OCI-LY1 (cell line): ENCODE measurements at regions not wholly inside any gene's neighbourhood (a gene's known extent, or its start where the extent isn't known, plus 50 kb on each side); places are given as distances from the start of the nearest gene placed in this dataset.

Source experiments
- H2AFZ ChIP-seq: fragments of 200-600 bp; sonication (generic), shearing (Covaris generic); 2 replicates; pipeline ENCODE4 v1.6.0; 2014; ENCODE audit warnings: antibody characterized with exemption, mild to moderate bottlenecking, low read length
- H3F3A ChIP-seq: fragments of 200-600 bp; sonication (generic), shearing (Covaris generic); 2 replicates; pipeline ENCODE4 v1.6.0; 2014; ENCODE audit warnings: mild to moderate bottlenecking, antibody characterized with exemption, low read length, moderate library complexity; ENCODE audit not compliant: insufficient read depth
- H3K27ac ChIP-seq: fragments of 200-600 bp; sonication (generic); 2 replicates; pipeline ENCODE4 v1.5.1; 2014; ENCODE audit warnings: low read length, mixed run types, mild to moderate bottlenecking, low read depth; ENCODE audit not compliant: poor library complexity, severe bottlenecking
- H3K27me3 ChIP-seq: fragments of 200-600 bp; sonication (generic); 2 replicates; pipeline ENCODE4 v1.6.0; 2014; ENCODE audit warnings: antibody characterized with exemption, mild to moderate bottlenecking, low read length, moderate library complexity; ENCODE audit not compliant: insufficient read depth
- H3K36me3 ChIP-seq: fragments of 200-600 bp; sonication (generic); 2 replicates; pipeline ENCODE4 v1.6.1; 2014; ENCODE audit warnings: mild to moderate bottlenecking, antibody characterized with exemption, low read length, moderate library complexity, mixed read lengths; ENCODE audit not compliant: insufficient read depth
- H3K4me1 ChIP-seq: fragments of 200-600 bp; sonication (generic); 2 replicates; pipeline ENCODE4 v1.5.1; 2014; ENCODE audit warnings: mild to moderate bottlenecking, low read length, moderate library complexity; ENCODE audit not compliant: insufficient read depth, severe bottlenecking
- H3K4me2 ChIP-seq: fragments of 200-600 bp; sonication (generic), shearing (Covaris generic); 2 replicates; pipeline ENCODE4 v1.6.1; 2014; ENCODE audit warnings: low read length
- H3K4me3 ChIP-seq: fragments of 200-600 bp; sonication (generic); 2 replicates; pipeline ENCODE4 v1.5.1; 2014; ENCODE audit warnings: low read length, low read depth, mild to moderate bottlenecking, mixed read lengths; ENCODE audit not compliant: poor library complexity, severe bottlenecking
- H3K79me2 ChIP-seq: fragments of 200-600 bp; shearing (Covaris generic); 2 replicates; pipeline ENCODE4 v1.6.1; 2016; ENCODE audit warnings: mixed run types, low read length, mixed read lengths; ENCODE audit not compliant: insufficient read depth
- H3K9ac ChIP-seq: fragments of 200-600 bp; sonication (generic), shearing (Covaris generic); 2 replicates; pipeline ENCODE4 v1.6.1; 2014; ENCODE audit warnings: mild to moderate bottlenecking, low read length, mixed read lengths
- H3K9me2 ChIP-seq: fragments of 200-600 bp; sonication (generic), shearing (Covaris generic); 2 replicates; pipeline ENCODE4 v1.6.1; 2014; ENCODE audit warnings: low read depth, mild to moderate bottlenecking, low read length, mixed read lengths
- H3K9me3 ChIP-seq: fragments of 200-600 bp; shearing (Covaris generic); 2 replicates; pipeline ENCODE4 v1.6.1; 2014; ENCODE audit warnings: low read length, mixed read lengths
- H4K20me1 ChIP-seq: fragments of 200-600 bp; sonication (generic), shearing (Covaris generic); 2 replicates; pipeline ENCODE4 v1.6.0; 2016; ENCODE audit warnings: mild to moderate bottlenecking, low read length; ENCODE audit not compliant: insufficient read depth
- EZH2 ChIP-seq: fragments of 200-600 bp; sonication (generic), shearing (Covaris generic); IDR thresholded peaks from 2 replicates; pipeline ENCODE4 v1.8.0; 2017; ENCODE audit warnings: borderline replicate concordance, mixed run types, mild to moderate bottlenecking, antibody characterized with exemption, low read length, moderate library complexity, mixed read lengths
- TF ChIP-seq, protein P1 (sequence below): fragments of 200-600 bp; sonication (generic), shearing (Covaris generic); IDR thresholded peaks from 2 replicates; pipeline ENCODE4 v1.5.1; 2017; ENCODE audit warnings: mild to moderate bottlenecking, antibody characterized with exemption, low read length, moderate library complexity, mixed read lengths

DNA sequence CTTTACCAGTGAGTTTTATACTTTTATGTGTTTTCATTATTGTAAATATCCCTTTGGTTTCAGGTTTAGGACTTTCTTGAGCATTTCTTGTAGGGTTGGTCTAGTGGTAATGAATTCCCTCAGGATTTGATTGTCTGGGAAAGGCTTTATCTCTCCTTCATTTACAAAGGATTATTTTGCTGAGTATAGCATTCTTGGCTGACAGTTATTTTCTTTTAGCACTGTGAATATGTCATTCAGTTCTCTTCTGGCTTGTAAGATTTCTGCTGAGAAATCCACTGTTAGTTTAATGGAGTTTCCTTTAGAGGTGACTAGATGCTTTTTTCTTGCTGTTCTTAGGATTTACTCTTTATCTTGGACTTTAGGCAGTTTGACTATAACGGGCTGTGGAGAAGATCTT, 373.9 kb downstream of the TSN start:
- no peak overlapping the region for H2AFZ ChIP-seq
- no peaks in the 10 kb centered on the region for H3F3A ChIP-seq
- H3K79me2 ChIP-seq: no peaks in the 10 kb centered on the region
- H3K27me3 ChIP-seq: no peaks in the 10 kb centered on the region
- no peak overlapping the region for H3K4me2 ChIP-seq
- no peak overlapping the region for H3K4me3 ChIP-seq
- no peaks in the 10 kb centered on the region for H3K36me3 ChIP-seq
- H3K4me1 ChIP-seq: no peaks in the 10 kb centered on the region
- no peaks in the 10 kb centered on the region for H3K9me2 ChIP-seq
- H3K9ac ChIP-seq: no peak overlapping the region
- no peaks in the 10 kb centered on the region for H4K20me1 ChIP-seq
- H3K27ac ChIP-seq: no peak overlapping the region
- peaks cover 18% of the 10 kb centered on the region; the same call in 1 of the 2 replicates for H3K9me3 ChIP-seq
- TF ChIP-seq, protein P1, sequence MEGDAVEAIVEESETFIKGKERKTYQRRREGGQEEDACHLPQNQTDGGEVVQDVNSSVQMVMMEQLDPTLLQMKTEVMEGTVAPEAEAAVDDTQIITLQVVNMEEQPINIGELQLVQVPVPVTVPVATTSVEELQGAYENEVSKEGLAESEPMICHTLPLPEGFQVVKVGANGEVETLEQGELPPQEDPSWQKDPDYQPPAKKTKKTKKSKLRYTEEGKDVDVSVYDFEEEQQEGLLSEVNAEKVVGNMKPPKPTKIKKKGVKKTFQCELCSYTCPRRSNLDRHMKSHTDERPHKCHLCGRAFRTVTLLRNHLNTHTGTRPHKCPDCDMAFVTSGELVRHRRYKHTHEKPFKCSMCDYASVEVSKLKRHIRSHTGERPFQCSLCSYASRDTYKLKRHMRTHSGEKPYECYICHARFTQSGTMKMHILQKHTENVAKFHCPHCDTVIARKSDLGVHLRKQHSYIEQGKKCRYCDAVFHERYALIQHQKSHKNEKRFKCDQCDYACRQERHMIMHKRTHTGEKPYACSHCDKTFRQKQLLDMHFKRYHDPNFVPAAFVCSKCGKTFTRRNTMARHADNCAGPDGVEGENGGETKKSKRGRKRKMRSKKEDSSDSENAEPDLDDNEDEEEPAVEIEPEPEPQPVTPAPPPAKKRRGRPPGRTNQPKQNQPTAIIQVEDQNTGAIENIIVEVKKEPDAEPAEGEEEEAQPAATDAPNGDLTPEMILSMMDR: no peak
- TF ChIP-seq EZH2: no peak

DNA sequence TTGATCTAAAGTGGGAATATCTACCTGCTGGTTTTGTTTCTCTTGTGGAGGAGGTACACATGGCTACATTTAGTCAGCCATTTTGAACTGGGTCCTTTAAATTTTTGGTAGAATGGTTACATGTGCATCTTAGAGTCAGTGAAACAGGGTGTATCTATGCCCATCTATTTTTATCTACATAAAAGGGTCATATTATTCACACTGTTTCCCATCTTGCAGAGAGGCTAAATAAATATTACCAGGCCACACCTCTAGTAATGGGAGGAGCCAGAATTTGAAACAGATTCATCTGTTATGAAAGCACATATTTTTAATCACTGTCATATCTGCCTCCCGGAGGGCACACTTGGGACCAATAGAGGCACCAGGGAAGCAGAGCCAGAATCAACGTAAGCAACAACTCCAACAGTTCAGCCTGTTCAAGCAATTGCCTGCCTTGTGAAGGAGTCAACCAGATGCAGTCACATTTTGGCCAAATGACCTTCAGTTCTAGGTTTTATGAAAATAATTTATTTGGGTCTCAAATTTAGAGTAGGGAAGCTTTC, 376.8 kb downstream of the TSN start:
- no peaks in the 10 kb centered on the region for H4K20me1 ChIP-seq
- H3F3A ChIP-seq: no peaks in the 10 kb centered on the region
- H3K9me3 ChIP-seq: peaks cover 18% of the 10 kb centered on the region; the same call in 1 of the 2 replicates
- no peaks in the 10 kb centered on the region for H3K27me3 ChIP-seq
- no peaks in the 10 kb centered on the region for H3K36me3 ChIP-seq
- H3K79me2 ChIP-seq: no peaks in the 10 kb centered on the region
- no peak overlapping the region for H3K9ac ChIP-seq
- H3K4me2 ChIP-seq: no peak overlapping the region
- no peak overlapping the region for H3K4me3 ChIP-seq
- H3K4me1 ChIP-seq: peaks cover 14% of the 10 kb centered on the region
- H2AFZ ChIP-seq: no peak overlapping the region
- no peak for TF ChIP-seq EZH2
- TF ChIP-seq, protein P1: no peak
- H3K9me2 ChIP-seq: no peaks in the 10 kb centered on the region
- no peak overlapping the region for H3K27ac ChIP-seq

DNA sequence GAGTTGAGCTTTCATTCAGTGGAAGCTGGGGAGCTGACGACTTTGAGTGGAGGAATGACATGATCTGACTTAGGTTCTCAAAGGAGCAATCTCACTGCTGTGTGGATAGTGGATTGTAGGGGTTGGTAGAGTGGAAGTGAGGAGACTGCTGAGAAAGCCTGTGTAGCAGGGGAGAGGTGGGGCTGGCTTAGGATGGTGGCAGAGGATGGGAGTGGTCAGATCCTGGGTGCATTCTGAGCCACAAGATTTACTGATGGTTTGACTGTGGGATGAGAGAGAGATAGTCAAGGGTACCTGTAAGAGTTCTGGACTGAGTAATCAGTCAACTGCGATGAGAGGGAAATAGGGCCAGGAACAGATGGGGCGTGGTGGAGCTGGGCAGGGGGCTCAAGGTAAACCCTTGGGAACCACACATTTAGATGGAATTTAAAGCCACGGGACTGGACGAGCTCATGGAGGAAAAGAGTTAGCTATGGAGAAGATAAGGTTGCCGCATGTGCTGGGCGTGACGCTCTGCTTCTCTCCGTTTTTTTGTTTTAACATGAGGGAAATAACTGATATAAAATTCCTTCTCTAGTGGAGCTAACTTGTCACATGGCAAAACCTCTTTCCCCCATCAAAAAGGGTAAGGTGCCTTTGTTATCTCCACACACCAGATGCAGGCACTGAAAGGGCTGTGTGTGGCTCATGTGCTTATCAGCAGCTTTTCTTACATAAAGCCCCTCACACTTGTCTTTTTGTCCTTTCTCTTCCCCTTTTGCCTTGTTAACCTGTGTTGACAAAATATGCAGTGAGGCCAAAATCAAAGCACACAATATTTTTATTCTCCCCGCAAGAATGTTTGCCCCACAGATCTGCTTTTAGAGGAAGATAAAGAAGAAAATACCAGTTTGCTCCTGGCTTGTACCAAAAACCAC, 379.8 kb downstream of the TSN start:
- H3K4me2 ChIP-seq: peak overlapping the region; percentile 15; the same call in 1 of the 2 replicates
- TF ChIP-seq, protein P1: no peak
- no peak for TF ChIP-seq EZH2
- H3K27me3 ChIP-seq: no peaks in the 10 kb centered on the region
- H3K79me2 ChIP-seq: no peaks in the 10 kb centered on the region
- H3K4me3 ChIP-seq: no peak overlapping the region
- H3K9me2 ChIP-seq: no peaks in the 10 kb centered on the region
- H4K20me1 ChIP-seq: no peaks in the 10 kb centered on the region
- peak overlapping the region; percentile 33 for H3K27ac ChIP-seq
- no peak overlapping the region for H2AFZ ChIP-seq
- H3F3A ChIP-seq: no peaks in the 10 kb centered on the region
- H3K9ac ChIP-seq: no peak overlapping the region
- peaks cover 14% of the 10 kb centered on the region for H3K4me1 ChIP-seq
- H3K36me3 ChIP-seq: no peaks in the 10 kb centered on the region
- no peaks in the 10 kb centered on the region for H3K9me3 ChIP-seq
